NCI-H2029 (cell line): ENCODE measurements at regions not wholly inside any gene's neighbourhood (a gene's known extent, or its start where the extent isn't known, plus 50 kb on each side); places are given as distances from the start of the nearest gene placed in this dataset.
"Not testable (repeated sequence)": the region's sequence is repeated elsewhere in the genome, so short reads cannot be mapped to it uniquely, and the experiment has no call there.

Experiments used
- DNase-seq: peaks from one replicate; lab custom pipeline; 2025; lab: John Stamatoyannopoulos, UW

GRCh38 chr16:7278636-7279035, 54.0 kb upstream of the RBFOX1 start:
- DNase-seq = no peak

- no peak for DNase-seq
These were observed 60.0 kb upstream of the RBFOX1 start for GRCh38 chr16:7272567-7273158.

GRCh38 chr16:7271486-7271885, 61.2 kb upstream of the RBFOX1 start:
- no peak for DNase-seq

- no peak for DNase-seq
These were observed 61.8 kb upstream of the RBFOX1 start for GRCh38 chr16:7270823-7271222.

- DNase-seq = no peak
These were observed 62.6 kb upstream of the RBFOX1 start for GRCh38 chr16:7270006-7270405.

GRCh38 chr16:7268182-7268581, 64.5 kb upstream of the RBFOX1 start:
- DNase-seq = peak; percentile 1

- DNase-seq = no peak
These were observed 75.6 kb upstream of the RBFOX1 start for GRCh38 chr16:7257016-7257415.

GRCh38 chr16:7246578-7246977, 86.1 kb upstream of the RBFOX1 start:
- DNase-seq = no peak

- DNase-seq = no peak
These were observed 93.1 kb upstream of the RBFOX1 start for GRCh38 chr16:7239547-7239946.

GRCh38 chr16:7236824-7237410, 95.7 kb upstream of the RBFOX1 start:
- DNase-seq = no peak

- DNase-seq = no peak
These were observed 98.7 kb upstream of the RBFOX1 start for GRCh38 chr16:7233975-7234374.

GRCh38 chr16:7231762-7232161, 100.9 kb upstream of the RBFOX1 start:
- no peak for DNase-seq

- not testable (repeated sequence) for DNase-seq
These were observed 103.0 kb upstream of the RBFOX1 start for GRCh38 chr16:7229433-7230218.

- no peak for DNase-seq
These were observed 105.4 kb upstream of the RBFOX1 start for GRCh38 chr16:7227229-7227721.

GRCh38 chr16:7221157-7221556, 111.5 kb upstream of the RBFOX1 start:
- DNase-seq = no peak

GRCh38 chr16:7218936-7219335, 113.7 kb upstream of the RBFOX1 start:
- DNase-seq = no peak

- no peak for DNase-seq
These were observed 114.8 kb upstream of the RBFOX1 start for GRCh38 chr16:7217797-7218196.

GRCh38 chr16:7216719-7217118, 115.9 kb upstream of the RBFOX1 start:
- no peak for DNase-seq

GRCh38 chr16:7211781-7212180, 120.9 kb upstream of the RBFOX1 start:
- no peak for DNase-seq

- DNase-seq = no peak
These were observed 123.0 kb upstream of the RBFOX1 start for GRCh38 chr16:7209598-7209997.

GRCh38 chr16:7206469-7206868, 126.2 kb upstream of the RBFOX1 start:
- no peak for DNase-seq

GRCh38 chr16:7200320-7200719, 132.3 kb upstream of the RBFOX1 start:
- DNase-seq = no peak

GRCh38 chr16:7185689-7186088, 147.0 kb upstream of the RBFOX1 start:
- DNase-seq = no peak
